DMS 273 (cell line): ENCODE measurements at regions not wholly inside any gene's neighbourhood (a gene's known extent, or its start where the extent isn't known, plus 50 kb on each side); places are given as distances from the start of the nearest gene placed in this dataset.
"Not testable (repeated sequence)": the region's sequence is repeated elsewhere in the genome, so short reads cannot be mapped to it uniquely, and the experiment has no call there.

Experiments
- DNase-seq: peaks from one replicate; lab custom pipeline; 2025; ENCODE audit not compliant: unreplicated experiment; lab: John Stamatoyannopoulos, UW

DNA sequence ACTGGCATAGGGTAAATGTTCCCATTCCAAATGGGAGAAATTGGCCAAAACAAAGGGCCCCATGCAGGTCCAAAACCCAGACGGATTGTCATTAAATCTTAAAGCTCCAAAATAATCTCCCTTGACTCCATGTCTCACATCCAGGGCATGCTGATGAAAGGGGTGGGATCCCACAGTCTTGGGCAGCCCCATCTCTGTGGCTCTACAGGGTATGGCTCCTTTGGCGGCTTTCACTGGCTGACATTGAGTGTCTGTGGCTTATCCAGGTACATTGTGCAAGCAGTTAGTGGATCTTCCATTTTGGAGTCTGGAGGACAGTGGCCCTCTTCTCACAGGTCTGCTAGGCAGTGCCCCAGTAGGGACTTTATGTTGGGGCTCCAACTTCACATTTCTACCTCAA is 772.9 kb upstream of the INTU start:
- no peak for DNase-seq

DNA sequence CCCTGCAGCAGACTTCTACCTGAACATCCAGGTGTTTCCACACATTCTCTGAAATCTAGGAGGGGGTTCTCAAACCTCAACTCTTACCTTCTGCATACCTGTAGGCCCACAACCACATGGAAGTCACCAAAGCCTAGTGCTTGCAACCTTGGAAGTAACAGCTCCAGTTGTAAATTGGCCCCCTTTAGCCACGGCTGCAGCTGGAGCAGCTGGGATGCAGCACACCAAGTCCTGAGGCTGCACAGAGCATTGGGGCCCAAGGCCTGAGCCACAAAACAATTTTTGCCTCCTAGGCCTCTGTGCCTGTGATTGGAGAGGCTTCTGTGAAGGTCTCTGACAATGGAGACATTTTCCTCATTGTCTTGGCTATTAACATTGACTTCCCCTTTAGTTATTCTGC is 772.4 kb upstream of the INTU start:
- DNase-seq = no peak

DNA sequence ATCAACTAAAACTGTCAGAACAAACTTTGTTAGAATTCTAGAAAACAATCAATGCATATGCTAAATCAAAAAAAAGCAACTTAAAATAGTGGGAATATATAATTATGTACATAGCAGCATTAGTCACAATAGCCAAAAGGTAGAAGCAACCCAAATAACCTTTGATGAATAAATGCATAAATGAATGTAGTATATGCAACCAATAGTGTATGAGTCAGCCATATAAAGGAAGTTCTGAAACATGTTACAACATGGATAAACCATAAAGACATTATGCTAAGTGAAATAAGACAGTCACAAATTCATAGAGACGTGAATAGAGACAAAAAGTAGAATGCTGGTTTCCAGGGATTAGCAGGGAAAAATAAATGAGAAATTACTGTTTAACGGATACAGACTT is 762.8 kb upstream of the INTU start:
- DNase-seq = no peak

DNA sequence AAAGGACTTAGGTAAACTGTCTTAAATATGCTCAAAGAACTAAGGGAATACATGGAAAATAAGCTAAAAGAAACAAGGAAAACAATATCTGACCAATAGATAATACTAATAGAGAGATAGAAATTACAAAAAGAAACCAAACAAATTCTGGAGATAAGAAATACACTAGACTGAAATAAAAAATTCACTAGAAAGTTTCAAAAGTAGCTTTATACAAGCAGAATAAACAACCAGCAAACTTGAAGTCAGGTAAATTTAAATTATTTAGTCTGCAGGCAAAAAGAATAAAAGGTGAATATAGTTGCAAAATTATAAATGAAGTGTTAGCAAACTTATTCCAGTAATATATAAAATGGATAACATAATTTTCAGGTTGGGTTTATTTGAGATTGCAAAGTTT is 760.9 kb upstream of the INTU start:
- DNase-seq = no peak

DNA sequence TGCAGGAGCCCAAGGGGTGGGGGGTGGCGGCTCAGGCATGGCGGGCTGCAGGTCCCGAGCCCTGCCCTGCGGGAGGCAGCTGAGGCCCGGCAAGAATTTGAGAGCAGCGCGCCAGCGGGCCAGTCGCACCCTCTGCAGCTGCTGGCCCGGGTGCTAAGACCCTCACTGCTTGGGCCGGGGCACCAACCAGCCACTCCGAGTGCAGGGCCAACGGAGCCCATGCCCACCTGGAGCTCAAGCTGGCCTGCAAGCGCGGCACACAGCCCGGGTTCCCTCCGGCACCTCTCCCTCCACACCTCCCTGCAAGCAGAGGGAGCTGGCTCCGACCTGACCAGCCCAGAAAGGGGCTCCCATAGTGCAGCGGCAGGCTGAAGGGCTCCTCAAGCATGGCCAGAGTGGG is 758.2 kb upstream of the INTU start:
- DNase-seq = no peak

DNA sequence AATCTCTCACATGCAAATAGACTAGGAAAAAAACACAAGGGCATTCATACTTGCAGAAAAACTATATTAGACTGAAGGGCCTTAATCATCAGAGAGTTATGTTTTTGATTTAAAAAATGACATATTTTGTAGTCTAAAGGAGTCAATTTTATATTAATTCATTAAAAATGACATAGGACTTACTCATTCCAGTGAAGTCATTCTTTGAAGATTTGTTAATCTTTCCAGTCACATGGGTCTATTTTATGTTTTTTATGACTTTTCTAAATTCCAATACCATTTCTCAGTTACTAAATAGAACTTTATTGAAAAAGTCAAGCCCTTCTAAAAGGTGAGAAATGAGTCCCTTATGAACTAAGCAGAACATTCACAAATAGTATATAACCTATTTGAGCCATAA is 743.8 kb upstream of the INTU start:
- no peak for DNase-seq

DNA sequence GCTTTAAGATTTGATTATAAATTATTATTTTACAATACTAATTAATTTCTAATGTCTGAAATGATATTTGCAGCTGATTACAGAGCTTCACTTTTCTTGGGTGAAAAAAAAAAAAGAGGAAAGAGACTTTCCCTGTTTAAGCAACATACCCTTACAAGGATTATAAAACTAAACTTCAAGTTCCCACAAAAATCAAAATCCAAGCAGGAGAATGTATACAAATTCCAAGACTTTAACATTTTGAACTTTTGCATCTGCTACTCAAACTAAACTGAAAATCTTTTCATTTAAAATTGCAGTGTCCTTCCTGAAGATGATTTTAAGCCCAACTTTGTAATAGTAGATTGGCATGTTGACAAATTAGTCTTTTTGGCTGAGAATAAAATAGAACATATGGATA is 742.4 kb upstream of the INTU start:
- DNase-seq = no peak

DNA sequence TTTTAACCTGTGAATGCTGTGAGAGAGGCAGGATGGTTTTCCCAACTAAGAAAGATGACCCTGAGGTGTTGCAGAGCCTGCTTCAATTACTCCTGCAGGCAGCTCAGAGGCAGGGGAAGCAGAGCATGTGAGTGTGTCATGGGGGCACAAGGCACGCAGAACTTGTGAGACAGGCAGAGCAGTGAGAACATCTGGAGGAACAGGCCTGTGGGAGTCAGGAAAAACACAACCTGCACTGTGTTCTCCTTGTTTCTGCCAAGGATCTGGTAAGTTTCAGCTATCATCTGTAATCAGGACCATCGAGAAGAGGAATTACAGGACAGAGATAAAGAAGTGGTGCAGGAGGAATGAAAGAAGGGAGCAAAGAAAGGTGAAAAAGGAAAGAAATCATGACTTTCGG is 741.8 kb upstream of the INTU start:
- DNase-seq = no peak

DNA sequence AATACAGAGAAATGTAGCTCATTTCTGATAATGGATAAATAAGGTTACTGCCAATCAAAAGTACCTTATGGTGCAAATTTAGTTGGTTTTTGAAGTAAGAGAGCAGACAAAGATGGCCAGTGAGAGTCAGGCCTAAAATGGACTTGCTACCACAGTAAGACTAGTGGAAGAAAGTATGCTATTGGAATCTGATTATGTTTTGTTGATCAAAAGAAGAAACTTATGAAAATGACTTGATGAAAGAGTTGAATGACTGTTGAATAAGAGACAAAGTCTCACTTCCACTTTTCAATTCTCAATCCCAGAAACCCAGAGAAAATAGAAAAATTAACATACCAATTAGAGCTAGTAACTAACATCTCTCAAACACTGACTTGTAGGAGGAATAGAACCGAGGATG is 737.8 kb upstream of the INTU start:
- DNase-seq = no peak

DNA sequence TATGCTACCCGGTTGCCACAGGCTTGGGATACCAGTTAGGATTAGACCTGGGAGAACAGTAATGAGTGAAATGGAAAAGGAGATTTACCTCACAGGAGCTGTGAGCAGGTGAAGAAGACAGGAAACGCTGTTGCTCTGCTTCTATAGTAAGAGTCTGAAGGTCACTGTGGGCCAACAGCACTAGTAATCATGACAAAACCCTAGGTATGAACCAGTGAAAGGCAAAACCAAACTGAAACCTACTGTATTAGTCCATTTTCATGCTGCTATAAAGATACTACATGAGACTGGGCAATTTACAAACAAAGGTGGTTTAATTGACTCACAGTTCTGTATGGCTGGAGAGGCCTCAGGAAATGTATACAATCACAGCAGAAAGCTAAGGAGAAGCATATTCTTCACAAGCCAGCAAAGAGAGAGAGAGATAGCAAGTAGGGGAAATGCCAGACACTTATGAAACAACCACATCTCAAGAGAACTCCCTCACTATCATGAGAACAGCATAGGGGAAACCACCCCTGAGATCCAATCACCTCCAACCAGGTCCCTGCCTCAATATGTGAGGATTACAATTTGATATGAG is 736.7 kb upstream of the INTU start:
- no peak for DNase-seq

DNA sequence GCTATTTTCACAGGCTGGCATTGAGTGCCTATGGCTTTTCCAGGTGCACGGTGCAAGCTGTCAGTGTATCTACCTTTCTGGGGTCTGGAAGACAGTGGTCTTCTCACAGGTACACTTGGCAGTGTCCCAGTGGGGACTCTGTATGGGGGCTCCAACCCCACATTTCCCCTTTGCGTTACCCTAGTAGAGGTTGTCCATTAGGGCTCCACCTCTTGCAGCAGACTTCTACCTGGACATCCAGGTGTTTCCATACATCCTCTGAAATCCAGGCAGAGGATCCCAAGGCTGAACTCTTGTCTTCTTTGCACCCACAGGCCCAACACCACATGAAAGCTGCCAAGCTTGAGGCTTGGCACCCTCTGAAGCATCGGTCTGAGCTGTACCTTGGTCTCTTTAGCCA is 735.7 kb upstream of the INTU start:
- no peak for DNase-seq

DNA sequence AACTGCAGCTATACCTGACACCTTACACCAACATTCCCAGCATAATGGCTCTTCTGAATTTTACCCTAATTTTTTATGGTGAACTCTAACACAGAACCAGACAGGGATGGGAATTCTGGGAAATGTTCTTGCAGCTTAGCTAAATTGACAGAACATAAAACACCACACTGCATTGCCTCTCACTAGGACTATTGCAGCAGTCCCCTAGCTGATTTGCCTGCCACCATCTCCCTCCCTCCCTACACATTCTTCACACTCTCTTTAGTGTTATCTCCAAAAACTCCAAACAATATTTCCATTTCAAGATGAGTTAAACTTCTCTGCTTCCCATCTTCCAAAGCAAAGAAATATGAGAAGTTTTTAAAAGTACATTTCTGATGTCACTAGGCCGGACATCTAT is 733.9 kb upstream of the INTU start:
- DNase-seq = no peak

DNA sequence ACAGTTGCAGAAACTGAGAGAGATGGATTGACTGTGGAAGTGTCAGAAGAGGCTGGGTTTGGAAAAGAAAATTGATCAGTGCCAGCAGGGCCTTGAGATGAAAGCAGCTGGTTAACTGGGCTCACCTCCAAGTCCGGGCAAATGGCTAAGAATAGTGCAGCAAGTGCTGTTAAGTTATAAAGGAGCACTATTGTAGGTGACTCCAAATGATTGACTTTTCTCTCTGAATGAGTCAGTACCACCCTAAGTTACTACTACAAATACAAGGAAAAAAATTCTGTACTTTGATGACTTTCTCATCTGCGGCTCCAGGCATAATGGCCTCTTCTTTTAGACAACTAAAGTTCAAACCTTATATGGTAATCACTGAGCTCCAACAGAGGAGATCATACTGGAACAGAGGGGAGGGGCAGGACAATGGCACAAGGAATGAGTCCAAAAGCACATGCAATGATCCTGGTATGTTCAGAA is 733.4 kb upstream of the INTU start:
- peak; percentile 73 for DNase-seq

DNA sequence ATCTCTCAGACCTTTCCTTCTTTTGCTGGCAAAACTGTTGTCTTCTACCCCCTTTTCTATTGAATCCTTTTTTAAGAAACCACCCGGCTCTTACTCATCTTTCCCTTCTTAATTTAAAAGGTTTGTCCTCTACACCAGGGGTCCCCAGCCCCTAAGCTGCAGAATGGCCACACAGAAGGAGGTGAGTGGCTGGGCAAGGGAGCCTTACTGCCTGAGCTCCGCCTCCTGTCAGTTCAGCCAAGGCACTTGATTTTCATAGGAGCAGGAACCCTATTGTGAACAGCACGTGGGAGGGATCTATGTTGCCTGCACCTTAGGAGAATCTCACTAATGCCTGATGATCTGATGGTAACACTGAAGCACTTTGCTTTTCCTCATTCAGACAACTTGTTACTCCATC is 726.3 kb upstream of the INTU start:
- DNase-seq = no peak

DNA sequence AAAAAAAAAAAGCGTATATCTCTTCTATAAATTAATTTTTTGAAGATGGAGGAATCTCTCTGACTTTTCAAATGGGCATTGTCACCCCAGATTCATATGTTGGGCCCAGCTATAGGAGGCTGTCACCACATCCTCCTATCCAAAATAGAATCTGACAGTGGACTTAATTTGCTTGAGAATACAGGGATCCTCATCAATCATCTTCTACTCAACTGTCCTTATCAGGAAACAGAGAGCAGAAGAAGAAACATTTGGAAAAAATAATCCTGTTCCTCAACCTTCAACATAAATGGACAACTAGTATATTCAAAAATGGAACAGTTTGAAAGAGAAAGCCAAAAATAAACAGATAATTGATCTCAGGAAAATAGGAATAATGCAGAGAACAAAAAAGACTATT is 725.4 kb upstream of the INTU start:
- DNase-seq = no peak

DNA sequence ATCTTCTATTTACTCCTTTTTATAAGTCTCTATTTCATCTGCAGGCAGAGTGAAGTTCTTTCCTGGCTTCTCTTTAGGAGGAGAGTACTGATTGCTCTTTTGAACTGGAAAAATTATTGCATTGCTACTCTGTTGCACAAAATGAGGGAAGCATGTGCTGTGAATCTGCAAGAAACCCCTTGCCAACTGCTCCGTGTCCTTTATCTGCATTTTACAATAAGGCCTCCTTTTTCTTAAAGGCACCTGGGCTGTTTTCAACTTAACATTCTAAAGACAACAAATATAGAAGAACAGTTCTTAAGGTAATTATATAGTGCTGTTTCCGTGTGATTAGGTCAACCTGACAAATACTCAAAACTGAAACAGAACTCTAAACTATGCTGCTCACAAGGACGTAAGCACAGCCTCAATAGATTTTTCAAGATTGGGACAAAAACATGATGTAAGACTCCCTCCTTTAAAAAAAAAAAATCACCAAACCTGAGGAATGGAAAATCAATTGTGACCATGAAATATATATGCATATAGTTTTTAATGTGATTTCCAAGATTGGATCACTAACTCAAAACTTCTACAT is 716.6 kb upstream of the INTU start:
- DNase-seq = no peak

DNA sequence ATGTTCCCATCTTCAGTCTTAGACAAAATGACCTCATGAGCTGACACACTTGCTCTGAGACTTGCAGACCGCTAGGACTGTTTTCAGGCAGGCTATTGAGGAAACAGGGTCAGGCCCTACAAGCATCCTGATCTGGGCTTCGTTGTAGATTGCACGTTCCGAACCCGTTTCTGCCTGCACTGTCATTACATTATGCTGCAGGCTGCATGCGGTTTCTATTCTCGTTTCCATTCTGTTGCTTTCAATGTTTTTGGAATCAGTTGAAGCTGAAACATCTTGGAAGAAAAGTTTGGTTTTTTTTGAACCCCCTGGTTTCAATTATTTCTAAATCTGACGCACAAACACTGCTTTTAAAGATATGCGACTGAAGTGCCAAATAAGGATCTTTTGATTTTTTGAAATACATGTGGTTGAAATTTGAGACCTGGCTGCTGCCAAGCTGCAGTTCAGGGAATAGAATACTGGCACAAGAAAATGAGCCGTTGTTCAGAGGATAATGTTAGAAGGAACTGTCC is 716.1 kb upstream of the INTU start:
- DNase-seq = peak; percentile 45

DNA sequence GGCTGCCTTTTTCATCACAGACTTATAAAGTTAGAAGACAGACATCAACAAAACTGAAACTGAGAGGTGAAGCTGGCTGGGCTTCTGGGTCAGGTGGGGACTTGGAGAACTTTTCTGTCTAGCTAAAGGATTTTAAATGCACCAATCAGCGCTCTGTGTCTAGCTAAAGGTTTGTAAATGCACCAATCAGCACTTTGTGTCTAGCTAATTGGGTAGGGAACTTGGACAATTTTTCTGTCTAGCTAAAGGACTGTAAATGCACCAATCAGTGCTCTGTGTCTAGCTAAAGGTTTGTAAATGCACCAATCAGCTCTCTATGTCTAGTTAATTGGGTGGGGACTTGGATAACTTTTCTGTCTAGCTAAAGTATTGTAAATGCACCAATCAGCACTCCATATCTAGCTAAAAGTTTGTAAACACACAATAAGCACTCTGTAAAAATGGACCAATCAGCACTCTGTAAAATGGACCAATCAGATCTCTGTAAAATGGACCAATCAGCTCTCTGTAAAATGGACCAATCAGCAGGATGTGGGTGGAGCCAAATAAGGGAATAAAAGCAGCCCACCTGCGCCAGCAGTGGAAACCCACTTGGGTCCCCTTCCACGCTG is 710.3 kb upstream of the INTU start:
- DNase-seq = not testable (repeated sequence)

DNA sequence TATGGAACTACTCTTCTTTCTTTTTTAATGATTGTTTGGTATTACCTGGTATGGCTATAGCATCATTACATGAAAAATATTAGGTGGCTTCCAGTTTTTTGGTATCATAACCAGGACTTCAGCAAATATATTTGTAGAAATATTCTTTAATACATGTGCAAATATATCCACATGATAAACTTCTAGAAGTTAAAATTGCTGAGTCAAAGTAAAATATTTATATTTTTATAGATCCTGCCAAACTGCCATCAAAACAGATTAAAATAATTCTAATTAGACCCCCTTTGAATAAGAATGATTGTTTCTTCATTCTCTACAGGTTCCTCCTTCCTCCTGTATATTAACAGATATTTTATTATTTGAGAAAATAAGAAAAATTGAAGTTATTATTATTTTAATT is 708.5 kb upstream of the INTU start:
- DNase-seq = no peak

DNA sequence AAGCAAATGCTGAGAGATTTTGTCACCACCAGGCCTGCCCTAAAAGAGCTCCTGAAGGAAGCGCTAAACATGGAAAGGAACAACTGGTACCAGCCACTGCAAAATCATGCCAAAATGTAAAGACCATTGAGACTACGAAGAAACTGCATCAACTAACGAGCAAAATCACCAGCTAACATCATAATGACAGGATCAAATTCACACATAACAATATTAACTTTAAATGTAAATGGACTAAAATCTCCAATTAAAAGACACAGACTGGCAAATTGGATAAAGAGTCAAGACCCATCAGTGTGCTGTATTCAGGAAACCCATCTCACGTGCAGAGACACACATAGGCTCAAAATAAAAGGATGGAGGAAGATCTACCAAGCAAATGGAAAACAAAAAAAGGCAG is 702.7 kb upstream of the INTU start:
- DNase-seq = not testable (repeated sequence)

DNA sequence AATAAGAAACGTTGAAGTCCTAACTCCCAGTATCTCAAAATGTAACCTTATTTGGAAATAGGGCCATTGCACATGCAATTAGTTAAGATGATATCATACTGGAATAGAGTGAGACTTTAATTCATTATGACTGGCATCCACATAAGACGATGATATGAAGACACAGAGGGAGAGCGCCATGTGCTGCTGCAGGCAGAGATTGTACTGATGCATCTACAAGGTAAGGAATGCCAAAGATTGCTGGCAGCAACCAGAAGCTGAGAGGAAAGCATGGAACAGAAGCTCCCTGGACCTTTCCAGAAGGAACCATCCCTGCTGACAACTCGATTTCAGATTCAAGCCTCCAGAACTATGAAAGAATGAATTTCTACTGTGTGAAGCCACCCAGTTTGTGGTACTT is 697.0 kb upstream of the INTU start:
- DNase-seq = no peak

DNA sequence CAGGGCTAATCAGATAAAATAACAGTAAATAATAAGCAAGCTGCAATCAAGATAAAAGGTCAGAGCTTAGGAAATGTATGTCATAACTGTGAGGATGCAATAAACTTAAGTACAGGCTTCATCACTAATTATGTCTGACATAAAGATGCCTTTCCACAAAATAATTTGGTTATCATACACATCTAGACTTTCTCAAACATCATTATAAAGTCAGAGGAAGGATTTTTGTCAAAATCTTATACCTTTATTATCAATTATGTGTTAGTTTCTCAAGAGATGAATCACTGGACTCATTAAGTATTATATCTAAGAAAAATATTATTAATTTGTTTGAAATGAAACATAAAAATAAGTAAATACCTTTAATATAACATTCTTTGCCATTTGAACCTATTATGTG is 695.4 kb upstream of the INTU start:
- DNase-seq = no peak
